HepG2 (cell line): ENCODE measurements at regions not wholly inside any gene's neighbourhood (a gene's known extent, or its start where the extent isn't known, plus 50 kb on each side); places are given as distances from the start of the nearest gene placed in this dataset.

ENCODE experiments used
- BRCA1 ChIP-seq: sonication (generic); formaldehyde crosslinking; IDR thresholded peaks from 2 replicates; pipeline ENCODE4 v1.4.0; 2020; ENCODE audit warnings: missing genetic modification reagents
- CBX2 ChIP-seq, 2 experiments: fragments of 200-600 bp in 1 of 2; sonication (generic); formaldehyde crosslinking in 1 of 2; IDR thresholded peaks; 2 replicates each; pipeline versions ENCODE4 v1.7.0 to v1.8.1; 2018 to 2022; ENCODE audit warnings: low read depth in 2 of 2, low read length in 1 of 2, mild to moderate bottlenecking in 1 of 2, missing genetic modification reagents in 1 of 2
- MTA3 ChIP-seq: sonication (generic); formaldehyde crosslinking; IDR thresholded peaks from 2 replicates; pipeline ENCODE4 v1.4.0; 2020; ENCODE audit warnings: missing genetic modification reagents
- POLR2AphosphoS2 ChIP-seq: IDR thresholded peaks from 2 replicates; pipeline ENCODE4 v1.6.1; 2011; ENCODE audit warnings: low read depth, low read length, improper control_type of control experiment
- SMYD3 ChIP-seq: sonication (generic); formaldehyde crosslinking; IDR thresholded peaks from 2 replicates; pipeline ENCODE4 v1.8.1; 2023; ENCODE audit warnings: mild to moderate bottlenecking, missing genetic modification reagents
- ZNF326 ChIP-seq: sonication (generic); formaldehyde crosslinking; IDR thresholded peaks from 2 replicates; pipeline ENCODE4 v1.4.0; 2020; ENCODE audit warnings: missing genetic modification reagents, borderline replicate concordance
- TF ChIP-seq, protein P1 (sequence below): sonication (generic); formaldehyde crosslinking; IDR thresholded peaks from 2 replicates; pipeline ENCODE4 v1.5.0; 2020; ENCODE audit warnings: missing genetic modification reagents

DNA sequence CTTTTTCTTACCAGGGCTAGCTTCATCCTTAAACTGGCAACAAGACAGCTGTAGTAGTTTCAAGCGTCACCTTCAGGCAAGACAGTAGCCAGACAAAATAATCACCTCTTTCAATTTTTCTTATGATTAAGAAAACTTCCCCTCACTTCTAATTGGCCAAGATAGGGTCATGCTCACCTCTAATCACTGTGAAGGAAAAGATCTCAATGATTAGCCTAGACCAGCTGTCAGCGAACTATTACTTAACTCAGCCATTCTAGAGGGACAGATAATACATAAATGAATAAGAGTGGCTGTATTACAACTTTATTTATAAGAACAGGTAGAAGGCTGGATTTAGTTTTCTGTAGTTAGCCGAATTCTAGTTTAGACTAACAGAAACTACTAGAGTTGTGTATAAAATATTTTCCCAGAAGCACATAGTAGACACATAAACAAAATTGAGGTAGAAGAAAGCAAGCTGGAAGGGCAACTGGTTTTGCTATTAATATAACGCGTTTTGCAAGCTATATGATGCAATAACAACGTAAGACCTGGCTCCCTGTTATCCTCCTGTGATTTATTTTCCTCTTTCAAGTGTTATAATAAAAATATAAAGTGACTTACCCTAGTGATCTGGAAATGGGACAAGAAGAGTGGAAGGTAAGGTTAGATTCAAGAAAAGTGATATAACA is 64.3 kb downstream of the ELAPOR2 start:
- no peak for TF ChIP-seq POLR2AphosphoS2
- TF ChIP-seq ZNF326 (CRISPR knock-in tag), result no peak
- TF ChIP-seq, protein P1, sequence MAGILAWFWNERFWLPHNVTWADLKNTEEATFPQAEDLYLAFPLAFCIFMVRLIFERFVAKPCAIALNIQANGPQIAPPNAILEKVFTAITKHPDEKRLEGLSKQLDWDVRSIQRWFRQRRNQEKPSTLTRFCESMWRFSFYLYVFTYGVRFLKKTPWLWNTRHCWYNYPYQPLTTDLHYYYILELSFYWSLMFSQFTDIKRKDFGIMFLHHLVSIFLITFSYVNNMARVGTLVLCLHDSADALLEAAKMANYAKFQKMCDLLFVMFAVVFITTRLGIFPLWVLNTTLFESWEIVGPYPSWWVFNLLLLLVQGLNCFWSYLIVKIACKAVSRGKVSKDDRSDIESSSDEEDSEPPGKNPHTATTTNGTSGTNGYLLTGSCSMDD (CRISPR knock-in tag), result no peak
- no peak for TF ChIP-seq BRCA1 (CRISPR knock-in tag)
- no peak for TF ChIP-seq SMYD3 (CRISPR knock-in tag)
- no peak for TF ChIP-seq MTA3 (CRISPR knock-in tag)
- no peak for TF ChIP-seq CBX2 (IDR thresholded peaks at IDR 0.05; ENCODE audit: low read depth, low read length)
- no peak for TF ChIP-seq CBX2 (CRISPR knock-in tag; IDR thresholded peaks at IDR 0.05; ENCODE audit: low read depth)
